ENCODE measurements at regions not wholly inside any gene's neighbourhood (a gene's known extent, or its start where the extent isn't known, plus 50 kb on each side); places are given as distances from the start of the nearest gene placed in this dataset.

DNA sequence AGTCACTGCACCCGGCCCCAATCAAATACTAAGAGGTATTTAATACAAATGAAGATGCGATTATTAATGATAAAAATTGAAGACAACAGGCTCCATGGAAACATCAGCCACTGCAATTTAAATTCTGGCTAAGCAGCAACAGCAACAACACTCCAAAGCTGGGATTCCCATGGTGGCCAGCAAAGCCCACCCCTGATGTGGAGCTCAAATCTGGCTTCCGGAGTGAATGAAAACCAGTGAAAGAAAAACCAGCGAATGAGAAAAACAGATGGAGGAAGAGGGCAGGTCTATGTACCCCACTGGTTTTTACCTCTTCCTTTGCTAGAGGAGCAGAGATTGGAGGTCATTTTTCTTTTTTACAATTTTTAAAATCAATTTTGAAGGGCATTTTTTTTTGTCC, 135.9 kb upstream of the PDE10A start:
- TF ChIP-seq, protein P1, sequence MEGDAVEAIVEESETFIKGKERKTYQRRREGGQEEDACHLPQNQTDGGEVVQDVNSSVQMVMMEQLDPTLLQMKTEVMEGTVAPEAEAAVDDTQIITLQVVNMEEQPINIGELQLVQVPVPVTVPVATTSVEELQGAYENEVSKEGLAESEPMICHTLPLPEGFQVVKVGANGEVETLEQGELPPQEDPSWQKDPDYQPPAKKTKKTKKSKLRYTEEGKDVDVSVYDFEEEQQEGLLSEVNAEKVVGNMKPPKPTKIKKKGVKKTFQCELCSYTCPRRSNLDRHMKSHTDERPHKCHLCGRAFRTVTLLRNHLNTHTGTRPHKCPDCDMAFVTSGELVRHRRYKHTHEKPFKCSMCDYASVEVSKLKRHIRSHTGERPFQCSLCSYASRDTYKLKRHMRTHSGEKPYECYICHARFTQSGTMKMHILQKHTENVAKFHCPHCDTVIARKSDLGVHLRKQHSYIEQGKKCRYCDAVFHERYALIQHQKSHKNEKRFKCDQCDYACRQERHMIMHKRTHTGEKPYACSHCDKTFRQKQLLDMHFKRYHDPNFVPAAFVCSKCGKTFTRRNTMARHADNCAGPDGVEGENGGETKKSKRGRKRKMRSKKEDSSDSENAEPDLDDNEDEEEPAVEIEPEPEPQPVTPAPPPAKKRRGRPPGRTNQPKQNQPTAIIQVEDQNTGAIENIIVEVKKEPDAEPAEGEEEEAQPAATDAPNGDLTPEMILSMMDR (IDR thresholded peaks at IDR 0.05): no peak
- TF ChIP-seq ZFX (IDR thresholded peaks at IDR 0.05; ENCODE audit: borderline replicate concordance): no peak
